ENCODE measurements at regions not wholly inside any gene's neighbourhood (a gene's known extent, or its start where the extent isn't known, plus 50 kb on each side); places are given as distances from the start of the nearest gene placed in this dataset.
"Not testable (repeated sequence)": the region's sequence is repeated elsewhere in the genome, so short reads cannot be mapped to it uniquely, and the experiment has no call there.

GRCh38 chr9:67348562-67349423, 356.4 kb upstream of the SPATA31A3 start:
- H4K20me1 ChIP-seq (ENCODE audit: insufficient read depth, low read length); H3K27ac Mint-ChIP-seq; H2AFZ ChIP-seq (ENCODE audit: insufficient read depth, low read depth, low read length, poor library complexity, severe bottlenecking); H3K27me3 Mint-ChIP-seq (ENCODE audit: low read depth in 3 of 3); H3K36me3 ChIP-seq (replicated peaks in 1 of 2; ENCODE audit: control insufficient read depth in 1 of 2, insufficient read depth in 2 of 2, low read length in 2 of 2); intact Hi-C loops (cut with micrococcal nuclease); H3K4me3 Mint-ChIP-seq; H3K9ac ChIP-seq (ENCODE audit: insufficient read depth, low read length, poor library complexity, severe bottlenecking); H3K4me3 ChIP-seq (replicated peaks in 1 of 3; ENCODE audit: low read depth in 2 of 3, low read length in 3 of 3); H3K36me3 Mint-ChIP-seq; H3K4me1 ChIP-seq (ENCODE audit: control insufficient read depth in 1 of 2, insufficient read depth in 2 of 2, low read length in 2 of 2); DNase-seq; H3K4me2 ChIP-seq (replicated peaks; ENCODE audit: extremely low read depth, low read length, poor library complexity, severe bottlenecking); H3K27me3 ChIP-seq (ENCODE audit: control insufficient read depth in 2 of 2, insufficient read depth in 2 of 2, low read length in 2 of 2); H3K9me3 Mint-ChIP-seq; H3K9me3 ChIP-seq (replicated peaks in 1 of 2; ENCODE audit: control insufficient read depth in 1 of 2, insufficient read depth in 1 of 2, low read length in 2 of 2); H3K79me2 ChIP-seq (ENCODE audit: insufficient read depth, low read length); H3K4me1 Mint-ChIP-seq; H3K27ac ChIP-seq (ENCODE audit: low read depth in 1 of 2, low read length in 2 of 2): not testable (repeated sequence)
- WGBS (ENCODE audit: insufficient coverage), result no CpG with 5 or more reads among the region's 2 CpGs

- DNase-seq; H3K27ac Mint-ChIP-seq; intact Hi-C loops (cut with micrococcal nuclease); H3K9ac ChIP-seq (ENCODE audit: insufficient read depth, low read length, poor library complexity, severe bottlenecking); H3K79me2 ChIP-seq (ENCODE audit: insufficient read depth, low read length); H3K27ac ChIP-seq (ENCODE audit: low read depth in 1 of 2, low read length in 2 of 2); H3K27me3 ChIP-seq (ENCODE audit: control insufficient read depth in 2 of 2, insufficient read depth in 2 of 2, low read length in 2 of 2); H3K9me3 Mint-ChIP-seq; H3K36me3 ChIP-seq (replicated peaks in 1 of 2; ENCODE audit: control insufficient read depth in 1 of 2, insufficient read depth in 2 of 2, low read length in 2 of 2); H3K4me1 Mint-ChIP-seq; H3K4me3 ChIP-seq (replicated peaks in 1 of 3; ENCODE audit: low read depth in 2 of 3, low read length in 3 of 3); H2AFZ ChIP-seq (ENCODE audit: insufficient read depth, low read depth, low read length, poor library complexity, severe bottlenecking); H3K4me1 ChIP-seq (ENCODE audit: control insufficient read depth in 1 of 2, insufficient read depth in 2 of 2, low read length in 2 of 2); H3K4me2 ChIP-seq (replicated peaks; ENCODE audit: extremely low read depth, low read length, poor library complexity, severe bottlenecking); H3K4me3 Mint-ChIP-seq; H3K9me3 ChIP-seq (replicated peaks in 1 of 2; ENCODE audit: control insufficient read depth in 1 of 2, insufficient read depth in 1 of 2, low read length in 2 of 2); H3K36me3 Mint-ChIP-seq; H4K20me1 ChIP-seq (ENCODE audit: insufficient read depth, low read length); H3K27me3 Mint-ChIP-seq (ENCODE audit: low read depth in 3 of 3): not testable (repeated sequence)
- WGBS (ENCODE audit: insufficient coverage), result no CpG with 5 or more reads among the region's 4 CpGs
Observed at GRCh38 chr9:67348094-67348493, 355.7 kb upstream of the SPATA31A3 start.

GRCh38 chr9:67339216-67339615, 346.9 kb upstream of the SPATA31A3 start:
- not testable (repeated sequence) for H3K27me3 Mint-ChIP-seq (ENCODE audit: low read depth in 3 of 3); DNase-seq

GRCh38 chr9:67338201-67338600, 345.9 kb upstream of the SPATA31A3 start:
- H3K9ac ChIP-seq (ENCODE audit: insufficient read depth, low read length, poor library complexity, severe bottlenecking); H3K4me3 Mint-ChIP-seq; H3K4me3 ChIP-seq (replicated peaks in 1 of 3; ENCODE audit: low read depth in 2 of 3, low read length in 3 of 3); H3K27ac Mint-ChIP-seq; intact Hi-C loops (cut with micrococcal nuclease); H3K36me3 Mint-ChIP-seq; H4K20me1 ChIP-seq (ENCODE audit: insufficient read depth, low read length); H3K27me3 Mint-ChIP-seq (ENCODE audit: low read depth in 3 of 3); H3K4me1 ChIP-seq (ENCODE audit: control insufficient read depth in 1 of 2, insufficient read depth in 2 of 2, low read length in 2 of 2); H3K79me2 ChIP-seq (ENCODE audit: insufficient read depth, low read length); H3K9me3 ChIP-seq (replicated peaks in 1 of 2; ENCODE audit: control insufficient read depth in 1 of 2, insufficient read depth in 1 of 2, low read length in 2 of 2); H2AFZ ChIP-seq (ENCODE audit: insufficient read depth, low read depth, low read length, poor library complexity, severe bottlenecking); H3K27ac ChIP-seq (ENCODE audit: low read depth in 1 of 2, low read length in 2 of 2); DNase-seq; H3K27me3 ChIP-seq (ENCODE audit: control insufficient read depth in 2 of 2, insufficient read depth in 2 of 2, low read length in 2 of 2); H3K4me2 ChIP-seq (replicated peaks; ENCODE audit: extremely low read depth, low read length, poor library complexity, severe bottlenecking); H3K9me3 Mint-ChIP-seq; H3K4me1 Mint-ChIP-seq; H3K36me3 ChIP-seq (replicated peaks in 1 of 2; ENCODE audit: control insufficient read depth in 1 of 2, insufficient read depth in 2 of 2, low read length in 2 of 2): not testable (repeated sequence)
- WGBS (ENCODE audit: insufficient coverage), result no CpG with 5 or more reads among the region's 12 CpGs

More at GRCh38 chr9:67339216-67339615, 346.9 kb upstream of the SPATA31A3 start:
- WGBS (ENCODE audit: insufficient coverage), result no CpG with 5 or more reads among the region's 7 CpGs
- H3K4me3 Mint-ChIP-seq; H3K27ac ChIP-seq (ENCODE audit: low read depth in 1 of 2, low read length in 2 of 2); H3K36me3 Mint-ChIP-seq; H3K4me2 ChIP-seq (replicated peaks; ENCODE audit: extremely low read depth, low read length, poor library complexity, severe bottlenecking); H3K4me1 Mint-ChIP-seq; H3K9ac ChIP-seq (ENCODE audit: insufficient read depth, low read length, poor library complexity, severe bottlenecking); H3K27me3 ChIP-seq (ENCODE audit: control insufficient read depth in 2 of 2, insufficient read depth in 2 of 2, low read length in 2 of 2); H3K27ac Mint-ChIP-seq; H3K9me3 ChIP-seq (replicated peaks in 1 of 2; ENCODE audit: control insufficient read depth in 1 of 2, insufficient read depth in 1 of 2, low read length in 2 of 2); intact Hi-C loops (cut with micrococcal nuclease); H3K79me2 ChIP-seq (ENCODE audit: insufficient read depth, low read length); H3K36me3 ChIP-seq (replicated peaks in 1 of 2; ENCODE audit: control insufficient read depth in 1 of 2, insufficient read depth in 2 of 2, low read length in 2 of 2); H3K4me3 ChIP-seq (replicated peaks in 1 of 3; ENCODE audit: low read depth in 2 of 3, low read length in 3 of 3); H3K4me1 ChIP-seq (ENCODE audit: control insufficient read depth in 1 of 2, insufficient read depth in 2 of 2, low read length in 2 of 2); H2AFZ ChIP-seq (ENCODE audit: insufficient read depth, low read depth, low read length, poor library complexity, severe bottlenecking); H4K20me1 ChIP-seq (ENCODE audit: insufficient read depth, low read length); H3K9me3 Mint-ChIP-seq: not testable (repeated sequence)

Measured in CD14-positive monocyte (primary cell).